H1 (cell line): ENCODE measurements at regions not wholly inside any gene's neighbourhood (a gene's known extent, or its start where the extent isn't known, plus 50 kb on each side); places are given as distances from the start of the nearest gene placed in this dataset.

Experiments used
- ATF2 ChIP-seq: IDR thresholded peaks from 2 replicates; pipeline ENCODE4 v1.6.1; 2012; ENCODE audit warnings: low read length, inconsistent platforms
- CHD2 ChIP-seq: IDR thresholded peaks from 2 replicates; pipeline ENCODE4 v1.6.1; 2012; ENCODE audit warnings: low read length, improper control_type of control experiment
- CREB1 ChIP-seq: IDR thresholded peaks from 2 replicates; pipeline ENCODE4 v1.6.1; 2012; ENCODE audit warnings: inconsistent platforms
- CTCF ChIP-seq, 3 experiments: IDR thresholded peaks; 1 replicate in 2 of 3; 2 replicates in 1 of 3; pipeline versions ENCODE4 v1.5.1 to v1.6.1; 2011; ENCODE audit warnings: low read length in 3 of 3, mild to moderate bottlenecking in 3 of 3, inconsistent platforms in 2 of 3, low read depth in 1 of 3, moderate library complexity in 1 of 3; ENCODE audit not compliant: insufficient read depth in 1 of 3; ENCODE audit errors: control extremely low read depth in 1 of 3
- EP300 ChIP-seq, 2 experiments: IDR thresholded peaks; 1 replicate in 1 of 2; 2 replicates in 1 of 2; pipeline ENCODE4 v1.6.1; 2011 to 2012; ENCODE audit warnings: low read depth in 2 of 2, low read length in 2 of 2, mild to moderate bottlenecking in 2 of 2, borderline replicate concordance in 1 of 2, inconsistent platforms in 1 of 2, moderate library complexity in 1 of 2
- FOSL1 ChIP-seq: IDR thresholded peaks from 2 replicates; pipeline ENCODE4 v1.6.1; 2011; ENCODE audit warnings: mild to moderate bottlenecking, low read depth, low read length, moderate library complexity; ENCODE audit not compliant: insufficient read depth
- HDAC6 ChIP-seq: IDR thresholded peaks from one replicate; pipeline ENCODE4 v1.7.1; 2012; ENCODE audit warnings: low read depth, mild to moderate bottlenecking, inconsistent platforms, low read length, moderate library complexity
- JUN ChIP-seq: IDR thresholded peaks from 2 replicates; pipeline ENCODE4 v1.6.1; 2011; ENCODE audit warnings: low read depth, mild to moderate bottlenecking, improper control_type of control experiment, low read length
- KDM1A ChIP-seq: fragments of 200-600, 300-600 bp; sonication (generic); IDR thresholded peaks from 2 replicates; pipeline ENCODE4 v1.7.1; 2016; ENCODE audit warnings: mild to moderate bottlenecking, low read length, borderline replicate concordance
- POLR2A ChIP-seq, 2 experiments: IDR thresholded peaks; 1 replicate in 1 of 2; 2 replicates in 1 of 2; pipeline ENCODE4 v1.6.1; 2011; ENCODE audit warnings: low read depth in 2 of 2, low read length in 2 of 2, mild to moderate bottlenecking in 2 of 2; ENCODE audit errors: control extremely low read depth in 1 of 2
- RAD21 ChIP-seq, 2 experiments: IDR thresholded peaks in 1 of 2; conservative IDR thresholded peaks in 1 of 2; 2 replicates each; pipeline ENCODE4 v1.6.1; 2011; ENCODE audit warnings: low read depth in 2 of 2, low read length in 2 of 2, improper control_type of control experiment in 1 of 2, inconsistent platforms in 1 of 2, mild to moderate bottlenecking in 1 of 2, moderate library complexity in 1 of 2
- SP2 ChIP-seq: IDR thresholded peaks from 2 replicates; pipeline ENCODE4 v1.6.1; 2012; ENCODE audit warnings: mild to moderate bottlenecking, low read length, inconsistent platforms
- TAF1 ChIP-seq: IDR thresholded peaks from 2 replicates; pipeline ENCODE4 v1.6.1; 2011; ENCODE audit warnings: mild to moderate bottlenecking, low read depth, low read length
- YY1 ChIP-seq: IDR thresholded peaks from 2 replicates; pipeline ENCODE4 v1.6.1; 2011; ENCODE audit warnings: low read depth, mild to moderate bottlenecking, low read length

DNA sequence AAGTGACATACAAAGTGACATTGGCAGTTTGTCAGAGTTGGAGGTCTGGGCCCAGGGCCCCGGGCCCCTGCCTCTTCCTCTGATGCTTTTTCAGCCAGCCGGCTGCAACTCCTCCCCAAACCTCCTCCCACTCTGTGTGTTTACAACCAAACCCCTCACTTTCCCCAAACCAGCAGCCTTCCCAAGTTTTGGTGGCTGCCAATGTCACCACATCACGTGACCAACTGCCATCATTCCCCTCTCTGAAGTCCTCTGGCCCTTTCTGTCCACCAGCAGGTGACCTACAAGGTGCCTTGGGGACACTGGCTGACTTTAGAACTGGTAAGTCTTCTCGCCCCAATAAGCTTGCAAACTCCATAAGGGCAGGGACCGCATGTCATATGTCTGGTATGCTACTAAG, 357.7 kb downstream of the BCOR start:
- TF ChIP-seq SP2 = no peak
- no peak for TF ChIP-seq HDAC6
- no peak for TF ChIP-seq CTCF (IDR thresholded peaks at IDR 0.05; ENCODE audit: control extremely low read depth in 1 of 3, insufficient read depth in 1 of 3, low read depth in 1 of 3, low read length in 3 of 3)
- no peak for TF ChIP-seq RAD21 (IDR thresholded peaks at IDR 0.05 in 1 of 2, conservative IDR thresholded peaks at IDR 0.05 in 1 of 2; ENCODE audit: low read depth in 2 of 2, low read length in 2 of 2)
- TF ChIP-seq FOSL1 = no peak
- no peak for TF ChIP-seq POLR2A (IDR thresholded peaks at IDR 0.05; ENCODE audit: control extremely low read depth in 1 of 2, low read depth in 2 of 2, low read length in 2 of 2)
- TF ChIP-seq ATF2 = no peak
- no peak for TF ChIP-seq TAF1
- TF ChIP-seq JUN = no peak
- no peak for TF ChIP-seq EP300 (IDR thresholded peaks at IDR 0.05; ENCODE audit: borderline replicate concordance in 1 of 2, low read depth in 2 of 2, low read length in 2 of 2)
- TF ChIP-seq YY1 = no peak
- no peak for TF ChIP-seq CREB1
- TF ChIP-seq CHD2 = no peak
- TF ChIP-seq KDM1A = no peak
